T-helper 2 cell treated with Interferon-gamma antibody and Interleukin-4, amounts not matched to agents 100 ng/mL and 5 ng/mL, for 36 hours (primary cell): ENCODE measurements at regions not wholly inside any gene's neighbourhood (a gene's known extent, or its start where the extent isn't known, plus 50 kb on each side); places are given as distances from the start of the nearest gene placed in this dataset.

Experiments used
- intact Hi-C: fragments of 100-400 bp; cut with micrococcal nuclease; formaldehyde crosslinking; loops from one replicate; pipeline ENCODE4 v1.15.1; 2023

DNA sequence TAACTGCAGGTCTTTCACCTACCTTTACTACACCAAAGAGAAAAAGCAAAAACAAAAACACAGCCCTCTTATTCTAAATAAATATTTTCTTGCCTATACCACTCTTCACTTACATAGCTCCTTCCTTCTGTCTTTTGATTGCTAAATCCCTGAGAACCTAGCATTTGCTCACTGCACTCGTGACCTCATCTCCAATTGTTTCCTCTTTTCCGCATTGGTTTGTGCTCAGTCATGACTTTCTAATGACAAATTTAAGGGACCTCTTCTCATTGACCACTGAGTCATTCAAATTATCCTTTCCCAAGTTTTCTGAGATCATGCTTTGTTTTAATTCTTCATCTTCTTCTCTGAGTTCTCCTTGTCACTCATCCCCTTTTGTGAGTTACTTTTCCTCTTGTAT lies 1697.1 kb downstream of the STIM2 start:
- intact Hi-C loops: no loop called here

DNA sequence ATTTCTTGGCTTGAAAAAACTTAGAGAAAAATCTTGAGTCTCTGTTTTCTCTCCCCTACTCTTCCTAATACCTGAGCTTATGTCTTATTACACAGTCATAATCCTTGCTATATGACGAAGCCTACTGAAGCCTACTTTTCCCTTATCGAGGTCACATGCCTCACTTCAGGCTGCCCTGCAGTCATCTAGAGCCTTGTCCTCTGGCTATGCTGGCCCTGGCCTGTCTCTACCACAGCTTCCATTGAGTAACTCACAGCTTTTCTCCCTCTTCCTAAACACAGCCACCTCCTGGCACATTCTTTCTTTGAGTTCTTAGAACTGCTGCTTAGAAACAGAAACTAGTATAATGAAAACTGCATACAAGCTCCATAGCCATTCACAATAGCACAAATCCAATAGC lies 1698.3 kb downstream of the STIM2 start:
- intact Hi-C loops: no loop called here

- intact Hi-C loops: no loop called here
Observed at GRCh38 chr4:28562913-28563312, 1702.3 kb downstream of the STIM2 start.

DNA sequence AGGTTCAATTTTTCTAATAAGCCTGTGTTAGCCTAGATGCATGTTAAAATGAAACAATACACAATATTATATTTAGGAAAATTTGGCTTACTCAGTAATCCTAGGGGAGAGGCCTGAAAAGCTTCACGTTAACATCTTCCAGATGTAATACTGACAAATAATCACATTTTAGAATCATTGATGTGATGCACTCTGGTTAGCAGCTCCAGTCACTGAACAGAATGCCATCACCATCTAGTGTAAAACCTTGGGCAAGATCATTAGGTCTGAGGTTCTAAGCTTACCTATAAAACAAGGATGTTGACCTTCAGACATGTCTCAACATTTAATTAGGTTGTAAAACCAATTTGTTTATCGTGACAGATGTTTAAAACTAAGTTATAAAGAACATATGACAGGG lies 1704.8 kb downstream of the STIM2 start:
- intact Hi-C loops: no loop called here

DNA sequence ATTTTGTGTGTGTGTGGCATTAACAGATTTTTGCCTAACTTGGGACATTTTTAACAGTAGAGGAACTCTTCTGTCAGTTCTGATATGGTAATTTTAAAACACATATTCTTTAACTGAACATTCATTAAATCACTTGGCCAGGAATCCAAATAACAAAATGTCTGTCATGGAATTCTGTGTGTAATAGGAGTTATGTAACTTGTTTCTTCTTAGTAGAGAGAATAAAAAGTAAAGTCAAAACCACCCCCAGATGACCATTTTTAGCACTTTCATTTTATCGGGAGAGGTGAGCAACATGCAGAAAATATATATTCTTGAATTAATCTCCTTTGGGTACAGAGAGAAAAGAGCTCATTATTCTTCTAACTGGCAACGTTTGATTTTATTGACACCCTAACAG lies 1740.3 kb downstream of the STIM2 start:
- intact Hi-C loops: no loop called here

DNA sequence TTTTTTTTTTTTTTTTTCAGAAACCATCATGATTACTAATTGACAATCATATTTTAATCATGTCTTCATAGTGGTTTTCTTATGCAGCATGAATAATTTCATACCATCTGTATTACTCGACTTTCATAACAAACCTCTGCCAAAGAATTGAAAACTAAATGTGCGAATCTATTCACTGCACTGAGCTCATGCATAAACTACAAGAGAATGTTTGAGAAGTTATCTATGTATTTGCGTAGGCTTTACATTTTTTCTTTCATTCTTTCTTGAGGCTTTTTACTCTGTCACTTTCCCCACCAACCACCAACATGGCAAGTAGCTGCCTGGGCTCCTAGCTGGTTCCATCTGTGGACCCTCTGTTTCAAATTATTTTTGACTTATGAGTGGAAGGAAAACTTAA lies 1761.0 kb downstream of the STIM2 start:
- intact Hi-C loops: no loop called here

DNA sequence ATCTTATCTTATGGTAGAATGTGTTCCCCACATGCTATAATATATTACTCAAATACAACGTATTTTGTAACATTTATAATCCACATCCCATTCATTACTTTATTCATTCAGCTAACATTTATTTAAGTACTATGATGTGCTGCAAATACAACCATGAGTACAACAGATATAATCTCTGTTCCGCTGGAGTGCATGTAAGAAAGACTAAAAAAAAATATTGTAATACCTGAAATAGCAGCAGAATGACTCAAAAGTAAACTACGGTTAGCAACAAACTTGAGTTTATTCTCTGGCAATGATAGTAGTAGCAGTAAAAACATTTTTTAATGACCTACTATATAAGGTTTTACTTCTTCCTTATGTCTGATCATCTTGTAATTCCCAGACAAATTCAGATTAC lies 1776.3 kb downstream of the STIM2 start:
- intact Hi-C loops: no loop called here

- intact Hi-C loops: no loop called here
Observed at GRCh38 chr4:28639747-28640146, 1779.1 kb downstream of the STIM2 start.

DNA sequence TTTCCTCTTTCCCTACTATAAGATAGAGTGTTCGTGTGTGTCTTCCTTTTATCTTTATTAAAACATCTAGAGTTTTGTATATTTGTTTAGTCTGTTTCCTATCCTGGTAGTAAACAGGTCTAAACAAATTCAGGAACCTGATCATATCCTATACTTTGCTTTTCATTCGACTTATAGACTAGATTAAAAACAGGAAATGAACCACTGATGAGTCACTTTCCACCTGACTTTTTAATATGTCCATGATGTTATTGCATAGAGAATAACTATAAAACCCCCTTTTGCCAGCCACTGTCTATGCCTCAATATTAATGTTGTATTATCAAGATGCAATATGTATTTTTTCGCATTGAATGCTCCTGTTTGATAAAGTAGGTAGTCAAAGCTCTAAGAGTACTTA lies 1794.0 kb downstream of the STIM2 start:
- intact Hi-C loops: no loop called here

DNA sequence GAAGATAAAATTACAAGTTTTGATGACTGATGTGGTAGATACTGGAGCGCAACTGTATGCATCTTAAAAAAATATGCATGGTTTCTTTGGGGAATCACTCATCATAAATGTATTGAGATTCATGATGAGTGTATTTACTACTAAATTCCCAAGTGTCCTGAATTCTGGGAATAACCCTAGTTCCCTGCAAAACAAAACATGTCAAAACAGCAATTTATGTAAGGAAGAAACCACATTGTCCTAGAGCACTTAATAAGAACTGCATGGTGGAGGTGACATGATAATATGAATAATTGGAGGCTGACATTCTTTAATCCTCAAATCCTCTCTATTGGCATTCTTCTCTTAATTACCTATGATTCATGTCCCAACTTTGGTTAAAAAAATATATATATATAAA lies 1804.7 kb downstream of the STIM2 start:
- intact Hi-C loops: no loop called here

GRCh38 chr4:28675582-28675981 lies 1814.9 kb downstream of the STIM2 start:
- intact Hi-C loops: no loop called here

DNA sequence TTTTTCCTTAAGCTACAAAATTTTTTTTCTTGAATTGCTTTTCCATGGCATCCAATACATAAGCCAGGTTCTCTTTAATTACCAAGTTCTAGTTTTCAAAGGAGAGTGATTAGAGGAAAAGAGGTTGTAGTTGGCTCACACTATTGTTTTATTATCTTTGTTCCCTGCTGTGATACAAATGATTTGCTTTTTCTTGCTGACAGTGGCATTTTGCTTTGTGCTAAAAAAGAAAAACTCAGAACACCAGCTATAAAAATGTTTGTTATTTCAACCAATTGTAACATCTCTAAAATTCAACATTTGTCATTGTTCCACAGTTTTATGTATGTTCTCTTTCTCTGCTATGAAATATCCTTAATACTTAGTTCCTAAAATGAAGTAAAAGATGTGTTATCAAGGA lies 1817.2 kb downstream of the STIM2 start:
- intact Hi-C loops: no loop called here

DNA sequence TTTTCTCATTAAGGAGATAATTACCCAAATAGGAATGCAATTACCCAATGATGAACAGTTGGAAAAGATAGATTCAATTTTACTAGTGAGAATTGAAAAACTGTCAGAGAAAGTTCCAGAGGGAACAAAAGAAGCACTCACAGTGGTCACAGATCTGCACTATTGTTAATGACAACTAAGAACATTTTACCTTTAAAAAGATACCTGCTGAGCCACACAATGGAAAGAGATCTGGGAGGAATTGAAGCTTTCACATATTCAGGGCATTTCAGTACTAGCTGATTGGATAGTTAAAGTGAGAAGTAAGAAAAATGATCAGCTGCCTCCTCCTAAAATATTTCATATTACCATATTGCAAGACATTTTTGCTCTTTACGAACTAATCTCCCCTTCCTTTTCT lies 1822.2 kb downstream of the STIM2 start:
- intact Hi-C loops: no loop called here

DNA sequence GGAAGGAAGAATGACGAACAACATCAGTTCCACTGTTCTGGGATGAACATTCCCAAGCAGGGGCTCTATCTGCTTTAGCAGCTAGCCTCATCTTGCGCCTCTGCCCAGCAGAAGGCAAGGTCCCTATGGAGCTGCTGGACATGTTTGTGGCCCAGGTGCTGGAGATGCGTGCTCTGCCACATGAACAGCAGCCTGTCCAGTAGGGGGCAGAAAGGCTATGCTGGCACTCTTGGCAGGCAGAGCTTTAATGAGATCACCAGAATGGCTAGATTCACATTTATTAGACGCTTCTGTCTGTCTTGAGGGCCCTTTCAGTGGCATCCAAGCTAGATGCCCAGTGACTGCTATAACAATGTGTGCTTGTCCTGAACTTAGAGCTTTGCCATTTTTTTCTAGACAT lies 1826.0 kb downstream of the STIM2 start:
- intact Hi-C loops: no loop called here

GRCh38 chr4:28690890-28691289 lies 1830.2 kb downstream of the STIM2 start:
- intact Hi-C loops: no loop called here

DNA sequence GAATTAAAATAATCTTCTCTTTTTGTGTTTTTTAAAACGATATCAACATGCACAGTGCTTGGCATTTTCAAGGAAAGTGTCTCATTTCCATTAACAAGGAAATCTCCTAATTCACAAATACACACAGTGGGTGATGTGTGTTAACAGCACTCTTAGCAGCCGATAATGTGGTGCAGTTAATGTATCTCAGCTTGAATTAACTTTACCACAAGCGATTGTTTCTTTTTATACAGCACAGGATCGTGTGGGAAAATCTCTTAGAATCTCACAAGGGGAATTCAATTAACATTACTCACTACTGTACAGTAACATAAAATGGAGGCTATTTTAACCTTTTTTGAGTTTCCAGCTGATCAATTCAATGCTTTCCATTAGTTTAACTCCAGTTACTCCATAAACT lies 1841.9 kb downstream of the STIM2 start:
- intact Hi-C loops: no loop called here

GRCh38 chr4:28709891-28710290 lies 1849.2 kb downstream of the STIM2 start:
- intact Hi-C loops: no loop called here

DNA sequence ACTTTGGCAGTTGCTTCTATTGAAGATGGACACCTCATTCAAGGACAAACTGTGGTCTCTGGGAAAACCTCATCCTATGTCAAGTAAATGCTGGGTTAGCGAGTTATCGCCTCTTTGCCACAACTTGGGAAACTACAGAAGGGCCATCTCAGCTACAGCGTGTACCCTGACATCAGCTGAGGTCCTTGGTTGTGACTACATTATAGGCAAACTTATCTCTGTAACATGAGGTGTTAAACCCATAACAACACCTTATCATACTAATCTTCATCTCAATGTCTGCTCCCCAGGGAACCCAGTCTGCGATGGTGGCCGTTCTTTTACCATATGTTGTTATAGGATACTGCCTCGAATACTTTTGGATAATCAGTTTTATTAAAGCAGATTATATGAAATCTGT lies 1862.7 kb downstream of the STIM2 start:
- intact Hi-C loops: no loop called here

DNA sequence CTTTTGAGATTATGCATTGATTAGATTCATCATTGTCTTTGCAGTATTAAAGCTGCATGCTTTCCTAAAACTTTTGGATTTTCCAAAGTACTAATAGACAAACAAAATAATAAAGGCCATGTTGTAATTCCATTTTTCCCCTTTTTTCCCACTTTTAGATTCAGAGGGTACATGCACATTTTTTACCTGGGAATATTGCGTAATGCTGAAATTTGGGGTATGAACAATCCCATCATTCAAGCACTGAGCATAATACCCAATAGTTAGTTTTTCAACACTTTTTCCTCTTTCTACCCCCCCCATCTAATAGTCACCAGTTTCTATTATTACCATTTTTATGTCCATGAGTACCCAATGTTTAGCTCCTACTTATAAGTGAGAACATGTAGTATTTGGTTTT lies 1863.6 kb downstream of the STIM2 start:
- intact Hi-C loops: no loop called here

DNA sequence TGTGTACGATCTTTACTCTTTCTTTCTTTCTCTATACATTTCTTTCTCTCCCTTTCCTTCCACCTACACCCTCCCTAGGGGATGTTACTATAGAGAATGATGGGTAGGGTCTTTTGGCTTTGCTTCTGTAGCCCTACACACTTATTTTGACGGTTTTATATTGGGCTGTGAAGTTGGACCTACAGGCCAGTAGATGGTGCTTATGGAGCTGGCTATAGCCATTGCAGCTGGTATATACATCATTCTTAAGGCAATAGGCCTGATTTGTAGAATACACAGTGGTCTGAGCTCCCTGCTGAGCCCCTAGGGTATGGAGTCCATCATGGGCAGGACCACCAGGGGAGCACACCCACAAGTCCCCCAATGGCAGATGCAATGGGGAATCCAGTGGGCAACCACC lies 1869.7 kb downstream of the STIM2 start:
- intact Hi-C loops: no loop called here

- intact Hi-C loops: no loop called here
Observed at GRCh38 chr4:28744066-28744465, 1883.4 kb downstream of the STIM2 start.

GRCh38 chr4:28754376-28754775 lies 1893.7 kb downstream of the STIM2 start:
- intact Hi-C loops: no loop called here

GRCh38 chr4:28755081-28755480 lies 1894.4 kb downstream of the STIM2 start:
- intact Hi-C loops: no loop called here

- intact Hi-C loops: no loop called here
Observed at GRCh38 chr4:28759064-28759463, 1898.4 kb downstream of the STIM2 start.

GRCh38 chr4:28760003-28760402 lies 1899.4 kb downstream of the STIM2 start:
- intact Hi-C loops: no loop called here
